ENCODE measurements at regions not wholly inside any gene's neighbourhood (a gene's known extent, or its start where the extent isn't known, plus 50 kb on each side); places are given as distances from the start of the nearest gene placed in this dataset.
"Not testable (repeated sequence)": the region's sequence is repeated elsewhere in the genome, so short reads cannot be mapped to it uniquely, and the experiment has no call there.

GRCh38 chr11:92159931-92160330 lies 64.7 kb upstream of the FAT3 start:
- no TSS peak for BruUV-seq (replicated peaks)

GRCh38 chr11:92157390-92157789 lies 67.2 kb upstream of the FAT3 start:
- H3K4me3 ChIP-seq (replicated peaks in 1 of 3; ENCODE audit: insufficient read depth in 1 of 3, low read depth in 1 of 3, low read length in 3 of 3); POLR2A ChIA-PET; H3K27me3 ChIP-seq (ENCODE audit: control insufficient read depth in 2 of 2, insufficient read depth in 2 of 2, low read length in 2 of 2); H2AFZ ChIP-seq (ENCODE audit: low read depth, low read length); H4K20me1 ChIP-seq (replicated peaks; ENCODE audit: control insufficient read depth, extremely low read depth, insufficient read depth, low read length); H3K4me2 ChIP-seq (ENCODE audit: insufficient read depth, low read length); DNase-seq (ENCODE audit: low read depth, low spot score); H3K4me1 ChIP-seq (ENCODE audit: control insufficient read depth, extremely low read depth, insufficient read depth, low read length); H3K9me3 ChIP-seq (replicated peaks; ENCODE audit: control insufficient read depth, insufficient read depth, low read length); H3K9me1 ChIP-seq (replicated peaks; ENCODE audit: control insufficient read depth, extremely low read depth, insufficient read depth, low read length); FAIRE-seq; CTCF ChIA-PET; intact Hi-C loops (cut with micrococcal nuclease); BruUV-seq (replicated peaks); H3K27ac ChIP-seq (ENCODE audit: insufficient read depth, low read depth, low read length); H3K36me3 ChIP-seq (ENCODE audit: control insufficient read depth in 2 of 2, extremely low read depth in 1 of 2, insufficient read depth in 2 of 2, low read length in 2 of 2); H3K79me2 ChIP-seq (ENCODE audit: control insufficient read depth, insufficient read depth, low read length); H3K9ac ChIP-seq (replicated peaks; ENCODE audit: extremely low read depth, insufficient read depth, low read length); dilution Hi-C loops (cut with MboI; ENCODE audit: extremely low pct_ligation_motif_present, low sequenced_read_pairs): not testable (repeated sequence)

More at GRCh38 chr11:92159931-92160330, 64.7 kb upstream of the FAT3 start:
- CTCF ChIA-PET: no interaction called here
- Histone ChIP-seq H3K4me2 (ENCODE audit: insufficient read depth, low read length) (no peak overlapping the region), H3K9ac (replicated peaks; ENCODE audit: extremely low read depth, insufficient read depth, low read length) (no peak overlapping the region), H2AFZ (ENCODE audit: low read depth, low read length) (no peak overlapping the region), H3K4me3 (replicated peaks in 1 of 3; ENCODE audit: insufficient read depth in 1 of 3, low read depth in 1 of 3, low read length in 3 of 3) (no peak overlapping the region), H3K27ac (ENCODE audit: insufficient read depth, low read depth, low read length) (no peak overlapping the region), H3K9me3 (replicated peaks; ENCODE audit: control insufficient read depth, insufficient read depth, low read length) (peaks cover 2% of the 10 kb centered on the region), H3K79me2 (ENCODE audit: control insufficient read depth, insufficient read depth, low read length) (no peaks in the 10 kb centered on the region), H3K27me3 (ENCODE audit: control insufficient read depth in 2 of 2, insufficient read depth in 2 of 2, low read length in 2 of 2) (no peaks in the 10 kb centered on the region), H3K4me1 (ENCODE audit: control insufficient read depth, extremely low read depth, insufficient read depth, low read length) (no peaks in the 10 kb centered on the region), H3K9me1 (replicated peaks; ENCODE audit: control insufficient read depth, extremely low read depth, insufficient read depth, low read length) (no peaks in the 10 kb centered on the region), H3K36me3 (ENCODE audit: control insufficient read depth in 2 of 2, extremely low read depth in 1 of 2, insufficient read depth in 2 of 2, low read length in 2 of 2) (no peaks in the 10 kb centered on the region), H4K20me1 (replicated peaks; ENCODE audit: control insufficient read depth, extremely low read depth, insufficient read depth, low read length) (no peaks in the 10 kb centered on the region)
- no peak for FAIRE-seq
- TF ChIP-seq CTCF (IDR thresholded peaks at IDR 0.05; ENCODE audit: extremely low read depth in 1 of 2, insufficient read depth in 1 of 2, low read depth in 1 of 2, low read length in 2 of 2): no peak
- no peak for TF ChIP-seq GATA2 (IDR thresholded peaks at IDR 0.05; ENCODE audit: insufficient read depth, insufficient read length, low read depth, low read length)
- no peak for DNase-seq (ENCODE audit: low read depth, low spot score)
- POLR2A ChIA-PET: no interaction called here
- intact Hi-C loops (cut with micrococcal nuclease): no loop called here
- dilution Hi-C loops (cut with MboI; ENCODE audit: extremely low pct_ligation_motif_present, low sequenced_read_pairs): no loop called here

All from endothelial cell of umbilical vein (primary cell).